CD14-positive monocyte (primary cell): ENCODE measurements at regions not wholly inside any gene's neighbourhood (a gene's known extent, or its start where the extent isn't known, plus 50 kb on each side); places are given as distances from the start of the nearest gene placed in this dataset.

ENCODE experiments used
- DNase-seq, 3 donors: peaks; one replicate each; pipeline ENCODE4 v3.0.0-alpha.2; 2011 to 2022
- H2AFZ ChIP-seq: 2 replicates; pipeline ENCODE4 v1.6.0; 2012; ENCODE audit warnings: mild to moderate bottlenecking, low read depth, low read length, inconsistent platforms; ENCODE audit not compliant: insufficient read depth, poor library complexity, severe bottlenecking
- H3K27ac ChIP-seq, 2 donors: 1 replicate in 1 of 2; 2 replicates in 1 of 2; pipeline ENCODE4 v1.5.1; 2012 to 2013; ENCODE audit warnings: low read length in 2 of 2, control low read depth in 1 of 2, inconsistent platforms in 1 of 2, low read depth in 1 of 2, mild to moderate bottlenecking in 1 of 2
- H3K27me3 ChIP-seq, 2 donors: one replicate each; pipeline versions ENCODE4 v1.6.0 to v1.6.1; 2011 to 2013; ENCODE audit warnings: low read length in 2 of 2; ENCODE audit not compliant: control insufficient read depth in 2 of 2, insufficient read depth in 2 of 2
- H3K36me3 ChIP-seq, 2 donors: replicated peaks in 1 of 2; 1 replicate in 1 of 2; 2 replicates in 1 of 2; pipeline versions ENCODE4 v1.5.1 to v1.6.1; 2012 to 2013; ENCODE audit warnings: low read length in 2 of 2, control low read depth in 1 of 2, inconsistent platforms in 1 of 2, mild to moderate bottlenecking in 1 of 2; ENCODE audit not compliant: insufficient read depth in 2 of 2, control insufficient read depth in 1 of 2
- H3K4me1 ChIP-seq, 2 donors: 1 replicate in 1 of 2; 2 replicates in 1 of 2; pipeline versions ENCODE4 v1.5.1 to v1.6.1; 2012 to 2013; ENCODE audit warnings: low read length in 2 of 2, control low read depth in 1 of 2, inconsistent platforms in 1 of 2, mild to moderate bottlenecking in 1 of 2, moderate library complexity in 1 of 2; ENCODE audit not compliant: insufficient read depth in 2 of 2, control insufficient read depth in 1 of 2
- H3K4me2 ChIP-seq: replicated peaks from 2 replicates; pipeline ENCODE3; 2012; ENCODE audit warnings: low read length, moderate library complexity, mild to moderate bottlenecking; ENCODE audit not compliant: poor library complexity, severe bottlenecking; ENCODE audit errors: extremely low read depth
- H3K4me3 ChIP-seq, 3 experiments: fragments of 200-600 bp in 1 of 3; sonication (generic) in 1 of 3; replicated peaks in 1 of 3; 1 replicate in 2 of 3; 2 replicates in 1 of 3; pipeline ENCODE4 v1.5.1; 2011 to 2013; ENCODE audit warnings: low read length in 3 of 3, mild to moderate bottlenecking in 3 of 3, control low read depth in 2 of 3, low read depth in 2 of 3, inconsistent platforms in 1 of 3, moderate library complexity in 1 of 3
- H3K79me2 ChIP-seq: 2 replicates; pipeline ENCODE4 v1.6.0; 2012; ENCODE audit warnings: mild to moderate bottlenecking, control low read depth, inconsistent platforms, low read length, moderate library complexity; ENCODE audit not compliant: insufficient read depth
- H3K9ac ChIP-seq: 2 replicates; pipeline ENCODE4 v1.6.0; 2017; ENCODE audit warnings: low read length, mild to moderate bottlenecking; ENCODE audit not compliant: insufficient read depth, poor library complexity, severe bottlenecking
- H3K9me3 ChIP-seq, 2 donors: replicated peaks in 1 of 2; 1 replicate in 1 of 2; 2 replicates in 1 of 2; pipeline versions ENCODE4 v1.5.1 to v1.6.1; 2012 to 2013; ENCODE audit warnings: low read length in 2 of 2, control low read depth in 1 of 2; ENCODE audit not compliant: control insufficient read depth in 1 of 2, insufficient read depth in 1 of 2
- H4K20me1 ChIP-seq: 2 replicates; pipeline ENCODE4 v1.6.0; 2012; ENCODE audit warnings: mild to moderate bottlenecking, low read length, control low read depth, moderate library complexity; ENCODE audit not compliant: insufficient read depth
- H3K27ac Mint-ChIP-seq, 7 donors: one replicate each; pipeline ENCODE4 v1.8.0; 2020; ENCODE audit warnings: mild to moderate bottlenecking in 7 of 7, mixed read lengths in 7 of 7, moderate library complexity in 6 of 7, inconsistent platforms in 2 of 7
- H3K27me3 Mint-ChIP-seq, 3 donors: one replicate each; pipeline ENCODE4 v1.8.0; 2021 to 2022; ENCODE audit warnings: low read depth in 3 of 3, mild to moderate bottlenecking in 3 of 3, mixed read lengths in 3 of 3, moderate library complexity in 3 of 3, inconsistent platforms in 1 of 3
- H3K36me3 Mint-ChIP-seq, 2 donors: one replicate each; pipeline ENCODE4 v1.8.0; 2020; ENCODE audit warnings: mixed read lengths in 2 of 2, inconsistent platforms in 1 of 2, mild to moderate bottlenecking in 1 of 2
- H3K4me1 Mint-ChIP-seq: one replicate; pipeline ENCODE4 v1.8.0; 2020; ENCODE audit warnings: mild to moderate bottlenecking, mixed read lengths
- H3K4me3 Mint-ChIP-seq, 2 donors: one replicate each; pipeline ENCODE4 v1.8.0; 2020; ENCODE audit warnings: mild to moderate bottlenecking in 2 of 2, mixed read lengths in 2 of 2, moderate library complexity in 1 of 2
- H3K9me3 Mint-ChIP-seq, 7 donors: one replicate each; pipeline ENCODE4 v1.8.0; 2020 to 2022; ENCODE audit warnings: mixed read lengths in 7 of 7, mild to moderate bottlenecking in 6 of 7, moderate library complexity in 6 of 7, inconsistent platforms in 2 of 7
- CTCF ChIP-seq: fragments of 200-600 bp; IDR thresholded peaks from one replicate; pipeline ENCODE4 v1.8.0; 2022; ENCODE audit warnings: antibody characterized with exemption, mild to moderate bottlenecking
- WGBS: methylation state at CpG from one replicate; pipeline ENCODE4 v1.1.5; 2013; ENCODE audit warnings: missing lambda C conversion rate; ENCODE audit not compliant: insufficient coverage; 5-methylcytosine and 5-hydroxymethylcytosine counted together
- intact Hi-C, 2 donors: fragments of 100-400 bp; cut with micrococcal nuclease; formaldehyde crosslinking; loops; one replicate each; pipeline versions ENCODE4 v1.15.0 to v1.15.1; 2023

GRCh38 chr2:121094845-121095244 lies 190.2 kb downstream of the TFCP2L1 start:
- H3K4me2 ChIP-seq: no peak overlapping the region
- no peak overlapping the region for H3K4me3 Mint-ChIP-seq

GRCh38 chr2:121095257-121096080 lies 189.5 kb downstream of the TFCP2L1 start:
- Histone ChIP-seq H2AFZ (no peak overlapping the region), H3K79me2 (no peaks in the 10 kb centered on the region), H3K9me3 (peaks cover 3 to 4% of the 10 kb centered on the region in 2 donors), H3K27ac (no peak overlapping the region), H3K4me1 (no peaks in the 10 kb centered on the region), H3K9ac (no peak overlapping the region), H3K36me3 (no peaks in the 10 kb centered on the region), H3K4me3 (no peak overlapping the region), H4K20me1 (no peaks in the 10 kb centered on the region), H3K4me2 (no peak overlapping the region), H3K27me3 (no peaks in the 10 kb centered on the region)
- Mint-ChIP-seq H3K36me3 (no peaks in the 10 kb centered on the region), H3K9me3 (peaks cover 0 to 8% (median 0%) of the 10 kb centered on the region in 7 donors), H3K27ac (no peak overlapping the region), H3K4me3 (no peak overlapping the region), H3K4me1 (no peaks in the 10 kb centered on the region), H3K27me3 (peaks cover 5 to 10% (median 6%) of the 10 kb centered on the region in 3 donors)
- peak; percentile 65 for TF ChIP-seq CTCF
- intact Hi-C loops: no loop called here
- WGBS: 54% methylated on average over 10 of the region's 19 CpGs
- peak; percentile 6 to 33 (median 11) for DNase-seq

More at GRCh38 chr2:121094845-121095244, 190.2 kb downstream of the TFCP2L1 start:
- Histone ChIP-seq H3K27ac (no peak overlapping the region), H2AFZ (no peak overlapping the region), H3K79me2 (no peaks in the 10 kb centered on the region), H3K36me3 (no peaks in the 10 kb centered on the region), H3K4me1 (no peaks in the 10 kb centered on the region), H3K27me3 (no peaks in the 10 kb centered on the region), H3K4me3 (no peak overlapping the region), H3K9ac (no peak overlapping the region), H3K9me3 (peaks cover 3 to 4% of the 10 kb centered on the region in 2 donors), H4K20me1 (no peaks in the 10 kb centered on the region)
- Mint-ChIP-seq H3K36me3 (no peaks in the 10 kb centered on the region), H3K27ac (no peak overlapping the region), H3K27me3 (peaks cover 5 to 10% (median 5%) of the 10 kb centered on the region in 3 donors), H3K4me1 (no peaks in the 10 kb centered on the region), H3K9me3 (peaks cover 0 to 8% (median 0%) of the 10 kb centered on the region in 7 donors)
- intact Hi-C loops: no loop called here
- no peak for TF ChIP-seq CTCF
- no peak for DNase-seq
- WGBS: 100% methylated on average over 1 of the region's 3 CpGs
